GM12878 (cell line): ENCODE measurements at regions not wholly inside any gene's neighbourhood (a gene's known extent, or its start where the extent isn't known, plus 50 kb on each side); places are given as distances from the start of the nearest gene placed in this dataset.

ENCODE experiments used
- BRCA1 ChIP-seq: IDR thresholded peaks from 2 replicates; pipeline ENCODE4 v1.6.1; 2011; ENCODE audit warnings: low read depth, low read length, improper control_type of control experiment
- CREB1 ChIP-seq: IDR thresholded peaks from 2 replicates; pipeline ENCODE4 v1.6.1; 2012; ENCODE audit warnings: low read depth, mild to moderate bottlenecking, inconsistent platforms
- MAX ChIP-seq: IDR thresholded peaks from 2 replicates; pipeline ENCODE4 v1.6.1; 2012; ENCODE audit warnings: low read depth, low read length, improper control_type of control experiment
- NFIC ChIP-seq: IDR thresholded peaks from 2 replicates; pipeline ENCODE4 v1.6.1; 2012; ENCODE audit warnings: low read depth, mild to moderate bottlenecking, inconsistent platforms, low read length, moderate library complexity
- NR2C1 ChIP-seq: fragments of 450-650 bp; IDR thresholded peaks from 2 replicates; pipeline ENCODE4 v1.6.1; 2017; ENCODE audit warnings: antibody characterized with exemption, mild to moderate bottlenecking, moderate library complexity
- POLR2A ChIP-seq: IDR thresholded peaks from 2 replicates; pipeline ENCODE4 v1.6.1; 2011; ENCODE audit warnings: low read depth, mild to moderate bottlenecking, low read length
- RAD21 ChIP-seq: IDR thresholded peaks from 2 replicates; pipeline ENCODE4 v1.6.1; 2011; ENCODE audit warnings: mild to moderate bottlenecking, low read depth, low read length, moderate library complexity; ENCODE audit not compliant: insufficient read depth
- REST ChIP-seq: IDR thresholded peaks from 2 replicates; pipeline ENCODE4 v1.6.1; 2012; ENCODE audit warnings: mild to moderate bottlenecking, low read depth, low read length
- SRF ChIP-seq, 2 experiments: IDR thresholded peaks; 2 replicates each; pipeline ENCODE4 v1.6.1; 2011; ENCODE audit warnings: low read depth in 2 of 2, low read length in 2 of 2, mild to moderate bottlenecking in 1 of 2, moderate library complexity in 1 of 2
- ZSCAN29 ChIP-seq: fragments of 450-650 bp; IDR thresholded peaks from 2 replicates; pipeline ENCODE4 v1.6.1; 2017; ENCODE audit warnings: mild to moderate bottlenecking, moderate library complexity

- no peak for TF ChIP-seq CREB1
- TF ChIP-seq ZSCAN29, result no peak
- TF ChIP-seq REST, result no peak
- no peak for TF ChIP-seq NR2C1
- TF ChIP-seq POLR2A, result no peak
- peak; percentile 22; the same call in 1 of the 2 replicates for TF ChIP-seq RAD21
- TF ChIP-seq BRCA1, result no peak
- TF ChIP-seq MAX, result no peak
- TF ChIP-seq NFIC, result no peak
- no peak for TF ChIP-seq SRF (IDR thresholded peaks at IDR 0.05; ENCODE audit: low read depth in 2 of 2, low read length in 2 of 2)
Observed at GRCh38 chr1:238233966-238234365, 343.2 kb upstream of the ZP4 start.
